GM18507 (cell line): ENCODE measurements at regions not wholly inside any gene's neighbourhood (a gene's known extent, or its start where the extent isn't known, plus 50 kb on each side); places are given as distances from the start of the nearest gene placed in this dataset.
"Not testable (repeated sequence)": the region's sequence is repeated elsewhere in the genome, so short reads cannot be mapped to it uniquely, and the experiment has no call there.

Source experiments
- DNase-seq: peaks from one replicate; pipeline ENCODE4 v3.0.0; 2011; ENCODE audit warnings: low read depth; ENCODE audit not compliant: insufficient read length; ENCODE audit errors: extremely low spot score
- FAIRE-seq: peaks from 2 replicates; lab custom pipeline; 2011; peaks lifted over from hg19 to GRCh38; lab: Jason Lieb, UNC

DNA sequence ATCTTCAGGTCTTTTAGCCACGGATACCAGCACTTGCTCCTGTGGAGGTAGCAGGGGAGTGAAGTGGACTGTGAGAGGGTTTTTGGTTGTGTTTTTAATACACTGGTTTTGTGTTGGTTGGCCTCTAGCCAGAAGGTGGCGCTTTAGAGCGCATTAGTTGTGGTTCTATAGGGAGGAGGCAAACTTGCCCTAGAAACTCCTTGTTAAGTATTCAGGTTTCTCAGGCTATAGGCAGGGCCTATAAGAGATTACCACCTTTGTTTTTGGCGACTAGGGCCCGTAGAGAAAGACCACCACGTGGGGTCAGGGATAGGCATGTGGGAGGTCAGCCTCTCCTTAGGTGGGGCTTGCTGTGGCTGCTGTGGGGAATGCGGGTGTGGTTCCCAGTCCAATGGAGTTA lies 221.6 kb upstream of the SPANXN4 start:
- DNase-seq: no peak
- FAIRE-seq: no peak

DNA sequence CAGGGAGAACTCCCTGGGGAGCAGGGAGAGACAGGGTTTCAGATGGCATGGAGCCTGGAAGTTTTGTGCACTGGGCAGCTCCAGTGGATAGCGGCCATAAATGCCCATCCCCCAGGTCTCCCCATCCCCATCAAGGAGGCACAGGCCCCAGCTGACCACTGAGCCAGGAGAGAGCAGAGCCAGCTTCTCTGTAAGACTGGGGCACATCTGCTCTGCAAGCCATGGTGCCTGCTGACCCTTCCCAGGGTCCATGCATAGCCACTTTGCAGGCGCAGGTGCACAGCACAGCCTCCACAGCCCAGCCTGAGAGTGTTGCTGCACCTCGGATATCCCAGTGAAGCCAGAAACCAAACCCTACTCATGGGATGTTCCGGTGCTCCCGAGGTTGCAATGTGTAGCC lies 206.3 kb upstream of the SPANXN4 start:
- DNase-seq (no peak), FAIRE-seq (no peak)

DNA sequence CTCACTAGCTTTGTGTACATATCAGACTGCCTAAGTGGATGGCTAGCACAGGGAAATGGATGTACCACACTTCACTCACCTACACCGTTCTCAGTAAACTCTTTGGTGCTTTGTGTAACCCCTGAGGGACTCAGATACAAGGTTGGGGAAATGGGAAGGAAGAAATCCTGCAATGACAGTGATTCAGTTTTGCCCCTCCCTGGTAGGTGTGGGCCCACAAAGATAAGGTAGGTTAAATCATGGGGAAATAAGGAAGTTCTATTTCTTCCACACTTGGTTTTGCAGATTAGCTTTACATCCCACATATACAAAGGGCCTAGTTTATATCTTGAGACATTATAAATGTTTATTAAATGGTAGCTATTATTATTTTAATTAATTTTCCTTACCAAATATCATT lies 197.6 kb upstream of the SPANXN4 start:
- DNase-seq (no peak), FAIRE-seq (no peak)

DNA sequence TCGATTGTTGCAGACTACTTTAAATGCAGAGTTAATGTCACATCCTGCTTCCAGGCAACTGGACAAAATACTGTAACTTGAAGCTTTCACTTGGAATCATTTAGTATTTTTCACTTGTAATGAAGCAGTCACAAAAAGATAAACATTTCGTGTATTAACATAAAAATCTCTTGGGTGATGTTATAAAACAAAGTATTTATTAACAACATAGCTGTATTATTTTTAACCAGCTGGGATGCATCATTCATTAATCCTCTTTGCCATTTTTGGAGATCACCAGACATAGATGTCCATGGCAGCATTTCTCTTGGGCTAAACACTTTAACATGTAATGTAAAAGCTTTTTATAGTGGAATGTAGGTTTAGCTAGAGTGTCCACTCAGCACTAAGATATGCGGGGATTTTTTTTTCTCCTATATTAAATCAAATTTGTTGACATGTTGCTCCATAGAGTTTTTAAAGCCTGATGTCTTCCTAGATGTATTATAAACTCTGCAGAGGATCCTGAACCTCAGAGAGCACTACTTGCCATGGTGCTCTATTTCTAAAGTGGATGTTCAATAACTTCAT lies 193.7 kb upstream of the SPANXN4 start:
- DNase-seq: no peak
- FAIRE-seq: no peak

DNA sequence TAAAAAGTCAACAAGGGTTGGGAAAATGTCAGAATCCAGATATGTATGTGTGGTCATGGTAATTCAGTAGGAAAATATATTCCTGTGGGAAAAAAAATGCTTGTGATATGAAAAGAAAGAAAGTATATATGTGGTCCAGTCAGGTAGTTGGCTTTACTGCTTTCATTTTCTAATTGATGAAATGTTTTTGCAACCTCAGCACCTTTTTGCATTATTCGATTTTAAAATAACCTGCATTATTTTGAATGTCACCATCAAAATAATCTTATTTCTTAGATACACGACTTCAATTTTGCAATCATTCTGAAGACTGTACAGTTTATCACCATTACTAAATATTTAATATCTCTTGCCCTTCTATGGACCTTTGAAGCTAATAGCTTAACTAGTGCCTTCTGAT lies 170.8 kb upstream of the SPANXN4 start:
- no peak for DNase-seq
- FAIRE-seq: no peak

DNA sequence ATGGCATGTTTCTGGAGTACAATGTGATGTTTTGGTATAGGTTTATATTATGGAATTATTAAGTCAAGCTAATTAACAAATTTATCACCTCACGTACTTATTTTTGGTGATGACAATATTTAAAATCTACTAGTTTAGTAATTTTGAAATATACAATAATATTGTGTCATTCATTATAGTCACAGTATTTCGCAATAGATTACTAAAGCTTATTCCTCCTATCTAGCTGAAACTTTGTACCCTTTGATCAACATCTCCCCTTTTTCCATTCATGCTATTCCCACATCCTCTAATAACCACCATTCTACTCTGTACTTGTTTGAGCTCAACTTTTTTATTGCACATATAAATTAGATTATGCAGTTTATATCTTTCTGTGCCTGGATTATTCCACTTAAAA lies 164.8 kb upstream of the SPANXN4 start:
- FAIRE-seq: no peak
- DNase-seq: no peak

DNA sequence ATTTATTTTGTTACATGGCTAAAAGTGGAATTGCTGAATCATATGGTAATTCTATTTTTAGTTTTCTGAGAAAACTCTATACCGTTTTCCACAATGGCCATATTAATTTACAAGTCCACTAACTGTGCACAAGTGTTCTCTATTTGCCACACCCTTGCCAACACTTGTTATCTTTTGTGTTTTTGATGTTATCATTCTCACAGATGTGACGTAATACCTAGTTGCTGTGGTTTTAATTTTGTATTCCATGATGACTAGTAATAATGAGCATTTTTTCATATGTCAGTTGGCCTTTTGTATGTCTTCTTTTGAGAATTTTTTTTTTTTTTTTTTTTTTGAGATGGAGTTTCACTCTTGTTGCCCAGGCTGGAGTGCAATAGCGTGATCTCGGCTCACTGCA lies 164.2 kb upstream of the SPANXN4 start:
- DNase-seq (no peak), FAIRE-seq (no peak)

DNA sequence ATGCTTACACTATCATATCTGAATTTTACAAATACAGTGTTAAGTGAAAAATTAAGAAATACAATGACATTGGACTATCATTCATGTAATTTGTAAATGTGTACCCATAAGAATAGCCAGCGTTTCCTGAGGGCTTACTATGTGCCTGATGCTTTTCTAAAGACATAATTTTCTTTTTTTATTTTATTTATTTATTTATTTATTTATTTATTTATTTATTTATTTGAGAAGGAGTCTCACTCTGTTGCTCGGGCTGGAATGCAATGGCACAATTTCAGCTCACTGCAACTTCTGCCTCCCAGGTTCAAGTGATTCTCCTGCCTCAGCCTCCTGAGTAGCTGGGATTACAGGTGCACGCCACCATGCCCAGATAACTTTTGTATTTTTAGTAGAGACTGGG lies 159.5 kb upstream of the SPANXN4 start:
- not testable (repeated sequence) for FAIRE-seq, DNase-seq

DNA sequence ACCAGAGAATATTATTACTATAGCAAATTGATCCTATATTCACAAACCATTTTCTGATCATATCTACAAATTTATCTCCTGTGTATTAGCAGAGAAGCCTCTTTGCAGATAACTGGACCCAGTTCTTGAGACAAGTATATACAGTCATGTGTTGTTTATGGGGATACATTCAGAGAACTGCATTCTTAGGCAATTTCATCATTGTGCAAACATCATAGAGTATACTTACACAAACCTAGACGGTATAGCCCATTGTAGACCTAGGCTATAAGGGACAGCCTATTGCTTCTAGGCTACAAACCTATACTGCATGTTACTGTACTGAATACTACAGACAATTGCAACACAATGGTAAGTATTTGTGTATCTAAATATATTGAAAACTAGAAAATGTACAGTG lies 152.5 kb upstream of the SPANXN4 start:
- DNase-seq (no peak), FAIRE-seq (peak; percentile 5)

DNA sequence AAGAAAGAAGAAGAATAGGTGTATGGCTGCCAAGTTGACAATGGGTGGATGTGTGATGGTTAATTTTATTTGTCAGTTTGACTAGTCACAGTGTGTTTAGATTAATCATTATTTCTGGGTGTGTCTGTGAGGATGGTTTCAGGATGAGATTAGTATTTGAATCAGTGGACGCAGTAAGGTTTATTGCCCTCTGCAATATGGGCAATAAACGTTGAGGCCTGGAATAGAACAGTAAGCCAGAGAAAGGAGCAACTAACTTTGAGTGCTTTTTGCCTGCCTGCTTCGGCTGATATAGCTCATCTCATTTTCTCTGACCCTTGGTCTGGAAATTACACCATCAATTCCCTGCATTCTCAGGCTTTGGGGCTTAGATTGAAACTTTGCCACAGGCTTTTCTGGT lies 140.8 kb upstream of the SPANXN4 start:
- DNase-seq (no peak), FAIRE-seq (no peak)

DNA sequence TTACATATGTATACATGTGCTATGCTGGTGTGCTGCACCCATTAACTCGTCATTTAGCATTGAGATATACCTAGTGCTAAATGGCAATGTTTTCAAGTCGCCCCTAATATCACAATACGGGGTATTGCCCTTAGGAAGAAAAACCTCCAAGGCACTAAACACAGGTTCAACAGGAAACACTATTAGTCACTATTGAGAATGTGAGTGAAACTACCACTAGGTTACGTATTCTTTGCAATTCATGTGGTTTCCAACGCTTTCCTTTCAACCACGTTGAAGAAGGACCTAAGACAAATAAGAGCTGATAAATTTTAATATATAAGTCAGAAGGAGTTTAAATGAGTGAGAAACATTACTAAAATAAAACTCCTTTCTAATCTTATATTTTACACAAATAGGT lies 134.7 kb upstream of the SPANXN4 start:
- no peak for FAIRE-seq

DNA sequence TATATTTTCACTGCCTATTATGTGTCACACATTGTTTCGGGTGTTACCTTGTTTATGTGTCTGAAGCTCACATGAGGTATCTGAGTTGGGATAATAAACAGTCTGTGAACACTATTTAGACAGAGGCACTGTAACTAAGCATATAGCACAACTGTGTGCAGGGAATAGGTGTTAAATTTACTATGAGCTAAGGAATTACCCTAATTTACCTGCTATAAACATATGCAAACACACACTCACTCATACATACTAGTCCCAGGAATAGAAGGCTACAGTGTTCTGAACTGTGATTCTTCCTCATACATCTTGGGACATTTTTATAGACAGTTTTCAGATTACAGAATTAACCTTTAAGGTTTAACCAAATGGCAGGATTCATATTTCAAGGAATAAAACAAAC lies 127.6 kb upstream of the SPANXN4 start:
- DNase-seq: no peak
- FAIRE-seq: no peak

More for the DNA sequence above, 134.7 kb upstream of the SPANXN4 start:
- DNase-seq: no peak

DNA sequence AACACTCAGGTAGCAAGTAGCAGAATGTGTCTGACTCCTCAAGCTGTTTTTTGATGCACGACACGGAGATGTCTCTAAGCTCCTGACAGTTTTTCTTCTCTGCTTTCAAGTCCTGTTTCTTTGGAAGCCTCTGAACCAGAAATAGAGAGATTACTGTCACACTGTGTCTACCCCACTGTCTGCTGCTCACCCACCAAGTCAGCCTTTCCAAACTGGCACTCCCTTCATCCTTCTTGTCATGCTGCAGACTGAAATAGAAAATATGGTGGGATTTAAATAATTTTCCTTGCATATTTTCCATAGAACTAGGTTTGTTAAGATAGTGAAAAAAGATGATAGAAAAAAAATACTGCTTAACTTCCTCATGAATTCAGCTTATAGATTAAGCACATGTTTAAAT lies 102.5 kb upstream of the SPANXN4 start:
- DNase-seq (no peak), FAIRE-seq (no peak)

DNA sequence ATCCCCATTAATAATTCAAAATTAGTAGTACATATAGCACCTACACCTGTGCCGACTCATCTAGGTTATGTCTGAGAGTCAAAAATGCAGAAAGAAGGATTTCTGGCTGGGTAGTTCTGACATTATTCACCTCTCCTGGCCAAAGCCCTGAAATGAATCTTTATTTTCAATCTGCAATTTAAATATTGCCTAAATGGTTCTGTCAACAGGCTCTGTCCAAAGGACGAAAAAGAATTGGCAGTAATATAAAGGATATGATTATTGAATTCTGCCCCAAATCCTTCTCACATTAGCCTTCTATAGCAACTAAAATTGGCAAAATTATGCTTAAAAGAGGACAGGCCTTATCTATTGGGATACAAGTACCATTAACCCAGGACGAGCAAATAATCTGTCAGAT lies 86.9 kb upstream of the SPANXN4 start:
- DNase-seq (no peak), FAIRE-seq (no peak)

DNA sequence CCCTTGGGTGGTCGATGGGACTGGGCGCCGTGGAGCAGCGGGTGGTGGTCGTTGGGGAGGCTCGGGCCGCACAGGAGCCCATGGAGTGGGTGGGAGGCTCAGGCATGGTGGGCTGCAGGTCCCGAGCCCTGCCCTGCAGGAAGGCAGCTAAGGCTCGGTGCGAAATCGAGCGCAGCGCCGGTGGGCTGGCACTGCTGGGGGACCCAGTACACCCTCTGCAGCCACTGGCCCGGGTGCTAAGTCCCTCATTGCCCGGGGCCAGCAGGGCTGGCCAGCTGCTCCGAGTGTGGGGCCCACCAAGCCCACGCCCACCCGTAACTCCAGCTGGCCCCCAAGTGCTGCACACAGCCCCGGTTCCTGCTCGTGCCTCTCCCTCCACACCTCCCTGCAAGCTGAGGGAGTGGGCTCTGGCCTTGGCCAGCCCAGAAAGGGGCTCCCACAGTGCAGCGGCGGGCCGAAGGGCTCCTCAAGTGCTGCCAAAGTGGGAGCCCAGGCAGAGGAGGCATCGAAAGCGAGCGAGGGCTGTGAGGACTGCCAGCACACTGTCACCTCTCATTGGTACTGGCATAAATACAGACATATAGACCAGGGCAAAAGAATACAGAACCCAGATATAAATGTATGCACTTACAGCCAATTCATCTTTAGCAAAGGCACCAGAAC lies 53.5 kb upstream of the SPANXN4 start:
- not testable (repeated sequence) for FAIRE-seq, DNase-seq
